ENCODE measurements at regions not wholly inside any gene's neighbourhood (a gene's known extent, or its start where the extent isn't known, plus 50 kb on each side); places are given as distances from the start of the nearest gene placed in this dataset.

DNA sequence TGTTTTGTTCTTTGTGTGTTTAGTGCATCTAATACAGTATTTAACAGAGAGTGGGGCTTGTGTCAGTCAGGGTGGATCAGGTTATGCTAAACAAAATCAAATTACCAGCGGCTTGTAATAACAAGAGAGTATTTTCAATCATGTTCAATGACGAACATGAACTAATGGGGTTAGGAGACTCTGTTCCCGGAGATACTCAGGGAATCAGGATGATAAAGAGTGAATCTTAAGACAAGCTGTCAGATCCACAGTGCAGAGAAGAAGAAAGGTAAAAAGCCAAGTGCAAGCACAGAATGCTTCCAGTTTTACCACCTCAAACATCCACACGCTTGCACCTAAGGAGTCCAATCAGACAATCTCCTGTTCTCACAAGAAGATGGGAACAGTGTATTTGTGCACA, 1331.5 kb upstream of the TMEM132C start:
- Histone ChIP-seq H2BK15ac (ENCODE audit: low read length) (no peak overlapping the region), H3K9ac (replicated peaks in 1 of 4; ENCODE audit: extremely low read depth in 1 of 4, low read depth in 3 of 4, low read length in 3 of 4) (no peak overlapping the region), H3K23me2 (ENCODE audit: low read depth, low read length) (no peaks in the 10 kb centered on the region), H2BK120ac (replicated peaks; ENCODE audit: low read depth, low read length) (no peak overlapping the region), H3K9me3 (ENCODE audit: insufficient read depth in 2 of 2, low read depth in 1 of 2, low read length in 1 of 2) (no peaks in the 10 kb centered on the region), H3K27me3 (replicated peaks in 1 of 4; ENCODE audit: control insufficient read depth in 3 of 4, extremely low read depth in 1 of 4, insufficient read depth in 3 of 4, low read length in 3 of 4) (no peaks in the 10 kb centered on the region), H4K20me1 (replicated peaks in 1 of 2; ENCODE audit: control insufficient read depth in 1 of 2, insufficient read depth in 2 of 2, low read length in 2 of 2) (no peaks in the 10 kb centered on the region), H3K36me3 (ENCODE audit: control insufficient read depth in 2 of 4, insufficient read depth in 4 of 4, low read length in 3 of 4) (no peaks in the 10 kb centered on the region), H3K18ac (ENCODE audit: extremely low read depth, low read length) (no peak overlapping the region), H2BK20ac (ENCODE audit: low read length) (no peak overlapping the region), H3K4ac (replicated peaks; ENCODE audit: insufficient read length, low read depth, low read length) (no peak overlapping the region), H3K4me3 (ENCODE audit: extremely low read depth in 1 of 4, insufficient read depth in 2 of 4, low read depth in 3 of 4, low read length in 4 of 4) (no peak overlapping the region), H3K14ac (ENCODE audit: insufficient read length) (no peak overlapping the region), H2BK12ac (ENCODE audit: low read depth, low read length) (no peak overlapping the region), H2BK5ac (ENCODE audit: low read depth, low read length) (no peak overlapping the region), H3K79me1 (ENCODE audit: low read depth, low read length) (no peaks in the 10 kb centered on the region), H4K8ac (ENCODE audit: extremely low read depth, insufficient read depth, low read length) (no peak overlapping the region), H4K91ac (replicated peaks; ENCODE audit: insufficient read length, low read length) (no peak overlapping the region), H2AK5ac (ENCODE audit: low read depth, low read length) (no peak overlapping the region), H3K27ac (ENCODE audit: low read depth, low read length) (no peak overlapping the region), H3K79me2 (ENCODE audit: control insufficient read depth in 1 of 2, insufficient read depth in 2 of 2, low read length in 2 of 2) (no peaks in the 10 kb centered on the region), H3K23ac (ENCODE audit: insufficient read length) (no peak overlapping the region), H3K4me2 (ENCODE audit: insufficient read depth in 1 of 2, low read depth in 2 of 2, low read length in 2 of 2) (no peak overlapping the region), H3K4me1 (replicated peaks in 1 of 4; ENCODE audit: control insufficient read depth in 3 of 4, insufficient read depth in 4 of 4, low read length in 3 of 4) (no peaks in the 10 kb centered on the region), H4K5ac (ENCODE audit: insufficient read length, low read depth, low read length) (no peak overlapping the region), H2AFZ (ENCODE audit: low read length) (peak overlapping the region; percentile 50; the same call in 1 of the 2 replicates), H3K56ac (replicated peaks; ENCODE audit: insufficient read length, low read depth, low read length) (no peak overlapping the region)
- no peak for FAIRE-seq
- ChIA-PET POLR2A (ENCODE audit: partially characterized antibody) (no interaction called here), CTCF (ENCODE audit: partially characterized antibody) (no interaction called here)
- WGBS, 2 experiments (ENCODE audit: extremely low coverage in 1 of 2, insufficient coverage in 1 of 2, insufficient read length in 1 of 2, insufficient replicate concordance in 2 of 2, low coverage in 1 of 2, low lambda C conversion rate in 2 of 2, missing lambda C conversion rate in 1 of 2), result 91% methylated on average over 4 of the region's 4 CpGs; no CpG with 5 or more reads in 1 of the 2 experiments
- DNase-seq (ENCODE audit: low read depth in 1 of 2, low spot score in 2 of 2), result no peak
- no peak for TF ChIP-seq KDM1A (IDR thresholded peaks at IDR 0.05; ENCODE audit: borderline replicate concordance, low read length)
- TF ChIP-seq BCL11A (IDR thresholded peaks at IDR 0.05; ENCODE audit: low read depth in 2 of 2, low read length in 2 of 2), result no peak
- TF ChIP-seq EZH2 (IDR thresholded peaks at IDR 0.05; ENCODE audit: low read depth, low read length, severe bottlenecking), result no peak
- no peak for TF ChIP-seq CBX5 (IDR thresholded peaks at IDR 0.05; ENCODE audit: low read depth, low read length)
- TF ChIP-seq, protein P1, sequence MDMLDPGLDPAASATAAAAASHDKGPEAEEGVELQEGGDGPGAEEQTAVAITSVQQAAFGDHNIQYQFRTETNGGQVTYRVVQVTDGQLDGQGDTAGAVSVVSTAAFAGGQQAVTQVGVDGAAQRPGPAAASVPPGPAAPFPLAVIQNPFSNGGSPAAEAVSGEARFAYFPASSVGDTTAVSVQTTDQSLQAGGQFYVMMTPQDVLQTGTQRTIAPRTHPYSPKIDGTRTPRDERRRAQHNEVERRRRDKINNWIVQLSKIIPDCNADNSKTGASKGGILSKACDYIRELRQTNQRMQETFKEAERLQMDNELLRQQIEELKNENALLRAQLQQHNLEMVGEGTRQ (IDR thresholded peaks at IDR 0.05; ENCODE audit: low read length), result no peak
- TF ChIP-seq, protein P2, sequence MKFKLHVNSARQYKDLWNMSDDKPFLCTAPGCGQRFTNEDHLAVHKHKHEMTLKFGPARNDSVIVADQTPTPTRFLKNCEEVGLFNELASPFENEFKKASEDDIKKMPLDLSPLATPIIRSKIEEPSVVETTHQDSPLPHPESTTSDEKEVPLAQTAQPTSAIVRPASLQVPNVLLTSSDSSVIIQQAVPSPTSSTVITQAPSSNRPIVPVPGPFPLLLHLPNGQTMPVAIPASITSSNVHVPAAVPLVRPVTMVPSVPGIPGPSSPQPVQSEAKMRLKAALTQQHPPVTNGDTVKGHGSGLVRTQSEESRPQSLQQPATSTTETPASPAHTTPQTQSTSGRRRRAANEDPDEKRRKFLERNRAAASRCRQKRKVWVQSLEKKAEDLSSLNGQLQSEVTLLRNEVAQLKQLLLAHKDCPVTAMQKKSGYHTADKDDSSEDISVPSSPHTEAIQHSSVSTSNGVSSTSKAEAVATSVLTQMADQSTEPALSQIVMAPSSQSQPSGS (IDR thresholded peaks at IDR 0.05; ENCODE audit: low read length), result no peak
- TF ChIP-seq, protein P3, sequence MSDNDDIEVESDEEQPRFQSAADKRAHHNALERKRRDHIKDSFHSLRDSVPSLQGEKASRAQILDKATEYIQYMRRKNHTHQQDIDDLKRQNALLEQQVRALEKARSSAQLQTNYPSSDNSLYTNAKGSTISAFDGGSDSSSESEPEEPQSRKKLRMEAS (IDR thresholded peaks at IDR 0.05), result no peak
- no peak for TF ChIP-seq EP300 (IDR thresholded peaks at IDR 0.05; ENCODE audit: borderline replicate concordance in 1 of 2, low read depth in 2 of 2, low read length in 2 of 2)
- no peak for TF ChIP-seq BRCA1 (IDR thresholded peaks at IDR 0.05; ENCODE audit: low read depth, low read length)
- no peak for TF ChIP-seq EGR1 (IDR thresholded peaks at IDR 0.05; ENCODE audit: borderline replicate concordance, low read depth, low read length)
- TF ChIP-seq, protein P4, sequence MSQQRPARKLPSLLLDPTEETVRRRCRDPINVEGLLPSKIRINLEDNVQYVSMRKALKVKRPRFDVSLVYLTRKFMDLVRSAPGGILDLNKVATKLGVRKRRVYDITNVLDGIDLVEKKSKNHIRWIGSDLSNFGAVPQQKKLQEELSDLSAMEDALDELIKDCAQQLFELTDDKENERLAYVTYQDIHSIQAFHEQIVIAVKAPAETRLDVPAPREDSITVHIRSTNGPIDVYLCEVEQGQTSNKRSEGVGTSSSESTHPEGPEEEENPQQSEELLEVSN (IDR thresholded peaks at IDR 0.05), result no peak
